Fibroblast of lung (primary cell): ENCODE measurements at regions not wholly inside any gene's neighbourhood (a gene's known extent, or its start where the extent isn't known, plus 50 kb on each side); places are given as distances from the start of the nearest gene placed in this dataset.

Source experiments
- DNase-seq, 2 donors: peaks; one replicate each; pipeline versions ENCODE4 v3.0.0 to v3.0.0-alpha.2; 2010; ENCODE audit warnings: low read depth in 2 of 2
- H2AFZ ChIP-seq: 2 replicates; pipeline ENCODE4 v1.5.1; 2012; ENCODE audit warnings: low read length, control low read depth, inconsistent platforms
- H3K27ac ChIP-seq: 2 replicates; pipeline ENCODE4 v1.5.1; 2011; ENCODE audit warnings: low read length, control low read depth; ENCODE audit not compliant: insufficient read depth
- H3K27me3 ChIP-seq: 2 replicates; pipeline ENCODE4 v1.5.1; 2011; ENCODE audit warnings: mild to moderate bottlenecking, low read length; ENCODE audit not compliant: control insufficient read depth, insufficient read depth
- H3K36me3 ChIP-seq: 2 replicates; pipeline ENCODE4 v1.5.1; 2011; ENCODE audit warnings: low read length; ENCODE audit not compliant: control insufficient read depth, insufficient read depth
- H3K4me1 ChIP-seq: 2 replicates; pipeline ENCODE4 v1.5.1; 2011; ENCODE audit warnings: low read length; ENCODE audit not compliant: control insufficient read depth, insufficient read depth; ENCODE audit errors: extremely low read depth
- H3K4me2 ChIP-seq: 2 replicates; pipeline ENCODE4 v1.5.1; 2011; ENCODE audit warnings: low read length, control low read depth; ENCODE audit not compliant: insufficient read depth; ENCODE audit errors: extremely low read depth
- H3K4me3 ChIP-seq, 4 experiments: fragments of 200-600 bp in 1 of 4; sonication (generic) in 1 of 4; replicated peaks in 1 of 4; 2 replicates each; pipeline ENCODE4 v1.5.1; 2011 to 2016; ENCODE audit warnings: low read length in 4 of 4, low read depth in 3 of 4, mild to moderate bottlenecking in 3 of 4, control low read depth in 2 of 4, inconsistent platforms in 1 of 4, mixed read lengths in 1 of 4; ENCODE audit not compliant: insufficient read depth in 1 of 4; ENCODE audit errors: control extremely low read depth in 1 of 4
- H3K79me2 ChIP-seq: 2 replicates; pipeline ENCODE4 v1.5.1; 2012; ENCODE audit warnings: mild to moderate bottlenecking, low read length, inconsistent platforms; ENCODE audit not compliant: control insufficient read depth, insufficient read depth
- H3K9ac ChIP-seq: 2 replicates; pipeline ENCODE4 v1.5.1; 2011; ENCODE audit warnings: mild to moderate bottlenecking, low read length, control low read depth; ENCODE audit not compliant: insufficient read depth
- H3K9me3 ChIP-seq: 2 replicates; pipeline ENCODE4 v1.5.1; 2012; ENCODE audit warnings: low read depth, low read length; ENCODE audit not compliant: control insufficient read depth, insufficient read depth
- H4K20me1 ChIP-seq: 2 replicates; pipeline ENCODE4 v1.5.1; 2011; ENCODE audit warnings: low read length; ENCODE audit not compliant: control insufficient read depth, insufficient read depth; ENCODE audit errors: extremely low read depth
- EZH2 ChIP-seq: IDR thresholded peaks from 2 replicates; pipeline ENCODE4 v1.5.1; 2012; ENCODE audit warnings: low read length, control low read depth, mild to moderate bottlenecking; ENCODE audit errors: missing control alignments
- TF ChIP-seq, protein P1 (sequence below), 2 donors: IDR thresholded peaks in 1 of 2; conservative IDR thresholded peaks in 1 of 2; 1 replicate in 1 of 2; 2 replicates in 1 of 2; pipeline ENCODE4 v1.5.1; 2011 to 2012; ENCODE audit warnings: low read length in 2 of 2, control low read depth in 1 of 2, inconsistent platforms in 1 of 2, low read depth in 1 of 2, mild to moderate bottlenecking in 1 of 2

DNA sequence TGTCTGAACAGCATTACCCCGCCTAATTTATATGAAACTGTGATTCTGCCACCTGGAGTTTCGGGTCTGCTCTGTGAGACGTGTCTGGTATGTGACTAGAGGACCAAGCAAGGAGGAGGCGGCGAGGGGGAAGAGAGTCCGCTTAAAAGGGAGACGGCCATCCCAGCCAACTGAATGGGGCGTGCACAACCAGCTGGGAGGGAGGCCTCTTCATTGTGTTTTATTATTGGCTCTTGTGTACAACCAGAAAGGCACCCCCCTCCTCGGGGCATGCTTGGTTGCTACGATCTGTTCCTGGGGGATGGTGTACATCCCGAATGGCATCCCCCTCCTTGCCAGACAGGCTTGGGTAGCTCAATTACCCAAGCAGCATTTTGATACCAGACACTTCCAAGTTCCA is 384.5 kb upstream of the SALL1 start:
- no peak overlapping the region for H3K4me2 ChIP-seq
- H3K36me3 ChIP-seq = no peaks in the 10 kb centered on the region
- no peaks in the 10 kb centered on the region for H3K9me3 ChIP-seq
- H3K4me3 ChIP-seq = no peak overlapping the region
- no peak overlapping the region for H3K27ac ChIP-seq
- no peaks in the 10 kb centered on the region for H4K20me1 ChIP-seq
- no peak for DNase-seq
- H3K79me2 ChIP-seq = no peaks in the 10 kb centered on the region
- H3K4me1 ChIP-seq = peaks cover 4% of the 10 kb centered on the region
- H3K27me3 ChIP-seq = no peaks in the 10 kb centered on the region
- no peak overlapping the region for H3K9ac ChIP-seq
- TF ChIP-seq EZH2 = no peak
- TF ChIP-seq, protein P1, sequence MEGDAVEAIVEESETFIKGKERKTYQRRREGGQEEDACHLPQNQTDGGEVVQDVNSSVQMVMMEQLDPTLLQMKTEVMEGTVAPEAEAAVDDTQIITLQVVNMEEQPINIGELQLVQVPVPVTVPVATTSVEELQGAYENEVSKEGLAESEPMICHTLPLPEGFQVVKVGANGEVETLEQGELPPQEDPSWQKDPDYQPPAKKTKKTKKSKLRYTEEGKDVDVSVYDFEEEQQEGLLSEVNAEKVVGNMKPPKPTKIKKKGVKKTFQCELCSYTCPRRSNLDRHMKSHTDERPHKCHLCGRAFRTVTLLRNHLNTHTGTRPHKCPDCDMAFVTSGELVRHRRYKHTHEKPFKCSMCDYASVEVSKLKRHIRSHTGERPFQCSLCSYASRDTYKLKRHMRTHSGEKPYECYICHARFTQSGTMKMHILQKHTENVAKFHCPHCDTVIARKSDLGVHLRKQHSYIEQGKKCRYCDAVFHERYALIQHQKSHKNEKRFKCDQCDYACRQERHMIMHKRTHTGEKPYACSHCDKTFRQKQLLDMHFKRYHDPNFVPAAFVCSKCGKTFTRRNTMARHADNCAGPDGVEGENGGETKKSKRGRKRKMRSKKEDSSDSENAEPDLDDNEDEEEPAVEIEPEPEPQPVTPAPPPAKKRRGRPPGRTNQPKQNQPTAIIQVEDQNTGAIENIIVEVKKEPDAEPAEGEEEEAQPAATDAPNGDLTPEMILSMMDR (conservative IDR thresholded peaks at IDR 0.05 in 1 of 2, IDR thresholded peaks at IDR 0.05 in 1 of 2; ENCODE audit: low read depth in 1 of 2, low read length in 2 of 2) = no peak
- H2AFZ ChIP-seq = no peak overlapping the region

DNA sequence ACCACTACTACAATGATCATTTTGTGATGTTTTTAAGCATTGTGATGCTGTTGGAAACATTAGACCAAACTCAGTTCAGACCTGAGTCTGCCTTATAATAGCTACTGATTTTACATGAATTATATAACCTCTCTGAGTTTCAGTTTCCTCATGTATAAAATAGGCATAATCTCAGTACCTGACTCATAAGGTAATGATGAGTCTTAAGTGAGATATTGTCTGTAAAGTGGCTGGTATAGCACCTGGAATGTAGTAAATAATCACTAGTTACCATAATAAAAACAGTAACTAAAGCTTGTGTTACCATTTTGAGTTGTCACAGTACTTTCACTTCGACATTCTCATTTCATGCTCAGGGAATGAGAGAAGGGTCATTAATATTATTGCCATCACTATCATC is 381.5 kb upstream of the SALL1 start:
- no peak for DNase-seq
- Histone ChIP-seq H3K27me3 (no peaks in the 10 kb centered on the region), H3K4me3 (no peak overlapping the region), H3K9ac (no peak overlapping the region), H4K20me1 (no peaks in the 10 kb centered on the region), H3K36me3 (no peaks in the 10 kb centered on the region), H2AFZ (no peak overlapping the region), H3K9me3 (no peaks in the 10 kb centered on the region), H3K4me1 (no peaks in the 10 kb centered on the region), H3K4me2 (no peak overlapping the region), H3K79me2 (no peaks in the 10 kb centered on the region), H3K27ac (no peak overlapping the region)
- TF ChIP-seq EZH2 = no peak
- TF ChIP-seq, protein P1 (conservative IDR thresholded peaks at IDR 0.05 in 1 of 2, IDR thresholded peaks at IDR 0.05 in 1 of 2; ENCODE audit: low read depth in 1 of 2, low read length in 2 of 2) = no peak

DNA sequence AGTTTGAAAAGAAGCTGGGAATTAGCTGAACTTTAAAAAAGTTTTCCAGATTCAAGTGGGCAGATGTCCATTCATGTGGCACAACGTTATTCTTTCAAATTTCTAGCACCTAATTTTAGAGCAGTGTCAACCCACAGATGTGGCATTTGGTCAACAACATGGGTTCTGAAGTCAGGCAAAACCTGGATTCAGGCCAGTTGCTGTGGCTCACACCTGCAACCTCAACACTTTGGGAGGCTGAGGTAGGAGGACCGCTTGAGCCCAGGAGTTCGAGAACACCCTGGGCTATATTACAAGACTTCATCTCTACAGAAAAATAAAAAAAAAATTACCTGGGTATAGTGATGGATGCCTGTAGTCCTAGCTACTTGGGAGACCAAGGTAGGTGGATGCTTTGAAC is 380.2 kb upstream of the SALL1 start:
- Histone ChIP-seq H3K4me3 (no peak overlapping the region), H2AFZ (no peak overlapping the region), H3K9ac (no peak overlapping the region), H3K4me2 (no peak overlapping the region), H3K79me2 (no peaks in the 10 kb centered on the region), H4K20me1 (no peaks in the 10 kb centered on the region), H3K4me1 (no peaks in the 10 kb centered on the region), H3K27me3 (no peaks in the 10 kb centered on the region), H3K27ac (no peak overlapping the region), H3K36me3 (no peaks in the 10 kb centered on the region), H3K9me3 (no peaks in the 10 kb centered on the region)
- DNase-seq = no peak
- TF ChIP-seq, protein P1 (conservative IDR thresholded peaks at IDR 0.05 in 1 of 2, IDR thresholded peaks at IDR 0.05 in 1 of 2; ENCODE audit: low read depth in 1 of 2, low read length in 2 of 2) = no peak
- no peak for TF ChIP-seq EZH2
